GM20431 (cell line): ENCODE measurements at regions not wholly inside any gene's neighbourhood (a gene's known extent, or its start where the extent isn't known, plus 50 kb on each side); places are given as distances from the start of the nearest gene placed in this dataset.
"Not testable (repeated sequence)": the region's sequence is repeated elsewhere in the genome, so short reads cannot be mapped to it uniquely, and the experiment has no call there.

Experiments
- in situ Hi-C: fragments of 300-500 bp; cut with MseI, MboI; formaldehyde crosslinking; loops from one replicate; pipeline ENCODE4 v1.15.0; 2020; ENCODE audit warnings: low sequenced_read_pairs; ENCODE audit not compliant: unreplicated experiment

GRCh38 chr2:196503398-196503797 lies 136.1 kb upstream of the CCDC150 start:
- in situ Hi-C loops = no loop called here

- in situ Hi-C loops = no loop called here
Measured at GRCh38 chr2:196504788-196505187, 134.7 kb upstream of the CCDC150 start.

- in situ Hi-C loops = no loop called here
Measured at GRCh38 chr2:196510246-196510645, 129.3 kb upstream of the CCDC150 start.

GRCh38 chr2:196511258-196512168 lies 128.0 kb upstream of the CCDC150 start:
- in situ Hi-C loops = no loop called here

GRCh38 chr2:196513796-196514526 lies 125.6 kb upstream of the CCDC150 start:
- in situ Hi-C loops = no loop called here

- in situ Hi-C loops = no loop called here
Measured at GRCh38 chr2:196514641-196515040, 124.9 kb upstream of the CCDC150 start.

GRCh38 chr2:196515051-196515450 lies 124.5 kb upstream of the CCDC150 start:
- in situ Hi-C loops = no loop called here

GRCh38 chr2:196515608-196516007 lies 123.9 kb upstream of the CCDC150 start:
- in situ Hi-C loops = no loop called here

GRCh38 chr2:196516564-196516963 lies 123.0 kb upstream of the CCDC150 start:
- in situ Hi-C loops = no loop called here

- in situ Hi-C loops = no loop called here
Measured at GRCh38 chr2:196520605-196521004, 118.9 kb upstream of the CCDC150 start.

GRCh38 chr2:196526981-196527725 lies 112.4 kb upstream of the CCDC150 start:
- in situ Hi-C loops = not testable (repeated sequence)

- in situ Hi-C loops = no loop called here
Measured at GRCh38 chr2:196528486-196529223, 110.9 kb upstream of the CCDC150 start.

GRCh38 chr2:196530910-196531309 lies 108.6 kb upstream of the CCDC150 start:
- in situ Hi-C loops = no loop called here

- in situ Hi-C loops = no loop called here
Measured at GRCh38 chr2:196533772-196534397, 105.6 kb upstream of the CCDC150 start.

- in situ Hi-C loops = no loop called here
Measured at GRCh38 chr2:196534495-196534894, 105.0 kb upstream of the CCDC150 start.

- in situ Hi-C loops = no loop called here
Measured at GRCh38 chr2:196535061-196535460, 104.5 kb upstream of the CCDC150 start.

- in situ Hi-C loops = no loop called here
Measured at GRCh38 chr2:196535742-196536141, 103.8 kb upstream of the CCDC150 start.

GRCh38 chr2:196537311-196537710 lies 102.2 kb upstream of the CCDC150 start:
- in situ Hi-C loops = no loop called here

- in situ Hi-C loops = no loop called here
Measured at GRCh38 chr2:196538189-196538588, 101.3 kb upstream of the CCDC150 start.
